ENCODE measurements at regions not wholly inside any gene's neighbourhood (a gene's known extent, or its start where the extent isn't known, plus 50 kb on each side); places are given as distances from the start of the nearest gene placed in this dataset.
"Not testable (repeated sequence)": the region's sequence is repeated elsewhere in the genome, so short reads cannot be mapped to it uniquely, and the experiment has no call there.

DNA sequence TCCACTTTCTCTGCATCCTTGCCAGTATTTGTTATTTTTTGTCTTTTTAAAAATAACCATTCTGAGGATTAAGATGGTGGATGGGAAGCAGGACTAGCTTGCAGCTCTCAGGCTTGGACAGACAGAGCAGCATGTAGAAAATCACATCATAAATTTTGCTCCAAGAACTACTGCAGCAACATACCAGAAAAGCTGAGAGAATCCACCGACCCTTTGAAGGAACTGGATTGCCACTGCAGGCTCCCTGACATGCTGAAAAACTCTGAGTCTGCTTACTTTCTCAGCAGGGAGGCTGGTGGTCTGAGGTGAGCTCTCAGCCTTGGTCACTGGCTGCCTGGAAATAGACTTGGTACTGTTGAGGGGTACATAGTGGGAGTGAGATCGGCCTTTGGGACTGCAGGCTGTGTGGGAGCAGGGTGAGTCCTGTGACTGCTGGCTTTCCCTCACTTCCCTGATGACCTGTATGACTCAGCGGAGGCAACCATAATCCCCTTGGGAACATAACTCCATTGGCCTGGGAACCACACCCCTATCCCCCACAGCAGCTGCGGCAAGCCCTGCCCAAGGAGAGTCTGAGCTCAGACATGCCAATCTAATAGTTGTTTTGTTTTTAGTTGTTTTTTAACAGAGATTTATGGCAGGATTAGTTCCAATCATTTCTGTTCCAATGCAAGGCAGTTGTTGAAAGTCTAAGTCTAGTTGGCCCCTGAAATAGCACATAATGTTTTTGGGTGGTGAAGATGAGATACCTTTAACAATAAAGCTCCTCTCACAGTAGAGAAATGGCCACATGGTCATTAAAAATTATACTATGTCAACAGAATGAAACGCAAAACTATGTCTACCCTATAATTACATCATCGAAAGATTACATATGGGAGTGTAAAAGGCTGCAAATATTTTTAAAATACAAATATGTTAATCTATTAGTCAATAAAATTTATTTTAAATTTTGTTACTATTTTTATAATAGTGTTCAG lies 414.2 kb upstream of the CHAC2 start:
- no peaks in the 10 kb centered on the region for H3K36me3 ChIP-seq (ENCODE audit: control insufficient read depth in 2 of 2, insufficient read depth in 2 of 2, low read length in 1 of 2)
- no peak for DNase-seq (ENCODE audit: low read depth in 6 of 9, low spot score in 9 of 9)
- no peaks in the 10 kb centered on the region for H3K27me3 ChIP-seq (ENCODE audit: control insufficient read depth in 2 of 2, insufficient read depth in 1 of 2, low read length in 1 of 2)
- 96% methylated on average over 6 of the region's 6 CpGs for WGBS
- no peaks in the 10 kb centered on the region for H3K4me1 ChIP-seq (ENCODE audit: control insufficient read depth in 2 of 2, insufficient read depth in 2 of 2, low read length in 2 of 2)
- peaks cover 0 to 13% of the 10 kb centered on the region in 2 donors for H3K9me3 ChIP-seq (ENCODE audit: control insufficient read depth in 2 of 2, insufficient read depth in 1 of 2, low read length in 1 of 2)
- H3K27ac ChIP-seq (ENCODE audit: low read depth in 1 of 2, low read length in 1 of 2) = no peak overlapping the region
- no peak overlapping the region for H3K4me3 ChIP-seq (ENCODE audit: low read length in 2 of 2)

- no peak for DNase-seq (ENCODE audit: low read depth in 6 of 9, low spot score in 9 of 9)
- no peaks in the 10 kb centered on the region for H3K9me3 ChIP-seq (ENCODE audit: control insufficient read depth in 2 of 2, insufficient read depth in 1 of 2, low read length in 1 of 2)
- H3K4me1 ChIP-seq (ENCODE audit: control insufficient read depth in 2 of 2, insufficient read depth in 2 of 2, low read length in 2 of 2) = no peaks in the 10 kb centered on the region
- H3K27me3 ChIP-seq (ENCODE audit: control insufficient read depth in 2 of 2, insufficient read depth in 1 of 2, low read length in 1 of 2) = no peaks in the 10 kb centered on the region
- H3K36me3 ChIP-seq (ENCODE audit: control insufficient read depth in 2 of 2, insufficient read depth in 2 of 2, low read length in 1 of 2) = no peaks in the 10 kb centered on the region
- 85% methylated on average over 3 of the region's 3 CpGs for WGBS
- no peak overlapping the region for H3K27ac ChIP-seq (ENCODE audit: low read depth in 1 of 2, low read length in 1 of 2)
- H3K4me3 ChIP-seq (ENCODE audit: low read length in 2 of 2) = no peak overlapping the region
These were observed 420.3 kb upstream of the CHAC2 start for GRCh38 chr2:53347269-53347668.

DNA sequence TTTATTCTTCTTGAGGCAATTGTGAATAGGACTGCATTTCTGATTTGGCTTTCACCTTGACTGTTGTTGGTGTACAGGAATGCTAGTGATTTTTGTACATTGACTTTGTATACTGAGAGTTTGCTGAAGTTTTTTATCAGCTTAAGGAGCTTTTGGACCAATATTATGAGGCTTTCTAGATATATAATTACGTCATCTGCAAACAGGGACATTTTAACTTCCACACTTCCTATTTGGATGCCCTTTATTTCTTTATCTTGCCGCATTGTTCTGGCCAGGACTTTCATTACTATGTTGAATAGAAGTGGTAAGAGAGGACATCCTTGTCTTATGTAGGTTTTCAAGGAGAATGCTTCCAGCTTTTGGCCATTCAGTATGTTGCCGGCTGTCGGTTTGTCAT lies 425.4 kb upstream of the CHAC2 start:
- 95% methylated on average over 4 of the region's 4 CpGs for WGBS

DNA sequence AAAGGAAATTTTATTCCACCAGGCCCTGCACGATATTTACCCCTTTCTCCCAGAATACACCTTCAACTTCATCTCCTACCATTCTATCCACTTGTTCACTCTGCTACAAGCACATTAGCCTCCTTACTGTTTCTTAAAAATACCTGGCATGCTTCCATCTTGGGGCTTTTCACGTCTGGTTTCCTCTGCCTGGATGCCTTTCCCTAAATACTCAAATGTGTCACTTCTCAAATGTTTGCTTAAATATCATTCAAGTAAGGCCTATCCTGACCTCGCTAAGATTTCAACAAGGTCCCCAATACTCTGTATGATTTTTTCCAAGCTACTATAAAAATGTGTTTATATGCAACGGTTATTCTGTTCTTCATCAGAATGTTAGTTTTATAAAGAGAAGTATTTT lies 433.0 kb upstream of the CHAC2 start:
- H3K36me3 ChIP-seq (ENCODE audit: control insufficient read depth in 2 of 2, insufficient read depth in 2 of 2, low read length in 1 of 2) = no peaks in the 10 kb centered on the region
- DNase-seq (ENCODE audit: low read depth in 6 of 9, low spot score in 9 of 9) = no peak
- 85% methylated on average over 4 of the region's 4 CpGs for WGBS

More for the DNA sequence above, 425.4 kb upstream of the CHAC2 start:
- Histone ChIP-seq H3K27me3 (ENCODE audit: control insufficient read depth in 2 of 2, insufficient read depth in 1 of 2, low read length in 1 of 2) (no peaks in the 10 kb centered on the region), H3K4me1 (ENCODE audit: control insufficient read depth in 2 of 2, insufficient read depth in 2 of 2, low read length in 2 of 2) (no peaks in the 10 kb centered on the region), H3K4me3 (ENCODE audit: low read length in 2 of 2) (no peak overlapping the region), H3K27ac (ENCODE audit: low read depth in 1 of 2, low read length in 1 of 2) (no peak overlapping the region), H3K36me3 (ENCODE audit: control insufficient read depth in 2 of 2, insufficient read depth in 2 of 2, low read length in 1 of 2) (no peaks in the 10 kb centered on the region), H3K9me3 (ENCODE audit: control insufficient read depth in 2 of 2, insufficient read depth in 1 of 2, low read length in 1 of 2) (no peaks in the 10 kb centered on the region)
- no peak for DNase-seq (ENCODE audit: low read depth in 6 of 9, low spot score in 9 of 9)

GRCh38 chr2:53331667-53332066 lies 435.9 kb upstream of the CHAC2 start:
- Histone ChIP-seq H3K4me3 (ENCODE audit: low read length in 2 of 2) (no peak overlapping the region), H3K9me3 (ENCODE audit: control insufficient read depth in 2 of 2, insufficient read depth in 1 of 2, low read length in 1 of 2) (no peaks in the 10 kb centered on the region), H3K27ac (ENCODE audit: low read depth in 1 of 2, low read length in 1 of 2) (no peak overlapping the region), H3K36me3 (ENCODE audit: control insufficient read depth in 2 of 2, insufficient read depth in 2 of 2, low read length in 1 of 2) (no peaks in the 10 kb centered on the region), H3K27me3 (ENCODE audit: control insufficient read depth in 2 of 2, insufficient read depth in 1 of 2, low read length in 1 of 2) (no peaks in the 10 kb centered on the region), H3K4me1 (ENCODE audit: control insufficient read depth in 2 of 2, insufficient read depth in 2 of 2, low read length in 2 of 2) (no peaks in the 10 kb centered on the region)
- no peak for DNase-seq (ENCODE audit: low read depth in 6 of 9, low spot score in 9 of 9)
- WGBS = 96% methylated on average over 2 of the region's 2 CpGs

More for the DNA sequence above, 433.0 kb upstream of the CHAC2 start:
- Histone ChIP-seq H3K4me1 (ENCODE audit: control insufficient read depth in 2 of 2, insufficient read depth in 2 of 2, low read length in 2 of 2) (no peaks in the 10 kb centered on the region), H3K4me3 (ENCODE audit: low read length in 2 of 2) (no peak overlapping the region), H3K27ac (ENCODE audit: low read depth in 1 of 2, low read length in 1 of 2) (no peak overlapping the region), H3K27me3 (ENCODE audit: control insufficient read depth in 2 of 2, insufficient read depth in 1 of 2, low read length in 1 of 2) (no peaks in the 10 kb centered on the region), H3K9me3 (ENCODE audit: control insufficient read depth in 2 of 2, insufficient read depth in 1 of 2, low read length in 1 of 2) (no peaks in the 10 kb centered on the region)

DNA sequence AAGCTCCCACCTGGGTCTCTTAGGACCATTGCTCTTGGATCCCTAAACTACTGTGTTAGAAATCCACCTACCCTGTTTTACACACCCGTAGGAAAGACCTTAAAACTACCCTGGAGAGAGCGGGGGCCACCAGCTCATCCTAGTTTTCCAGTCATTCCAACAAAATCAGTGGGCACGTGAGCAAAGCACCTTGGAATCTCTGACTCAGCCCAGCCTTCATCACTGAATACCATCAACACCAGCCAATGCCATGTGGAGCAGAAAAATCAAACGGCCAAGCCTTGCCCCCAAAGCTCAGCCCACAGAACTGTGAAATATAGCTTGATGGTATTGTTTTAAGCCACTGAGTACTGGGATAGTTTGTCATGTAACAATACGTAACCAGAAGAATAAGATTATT lies 449.7 kb upstream of the CHAC2 start:
- Histone ChIP-seq H3K27me3 (ENCODE audit: control insufficient read depth in 2 of 2, insufficient read depth in 1 of 2, low read length in 1 of 2) (no peaks in the 10 kb centered on the region), H3K4me1 (ENCODE audit: control insufficient read depth in 2 of 2, insufficient read depth in 2 of 2, low read length in 2 of 2) (no peaks in the 10 kb centered on the region), H3K4me3 (ENCODE audit: low read length in 2 of 2) (no peak overlapping the region), H3K36me3 (ENCODE audit: control insufficient read depth in 2 of 2, insufficient read depth in 2 of 2, low read length in 1 of 2) (no peaks in the 10 kb centered on the region), H3K27ac (ENCODE audit: low read depth in 1 of 2, low read length in 1 of 2) (no peak overlapping the region), H3K9me3 (ENCODE audit: control insufficient read depth in 2 of 2, insufficient read depth in 1 of 2, low read length in 1 of 2) (no peaks in the 10 kb centered on the region)
- WGBS = 90% methylated on average over 5 of the region's 5 CpGs
- DNase-seq (ENCODE audit: low read depth in 6 of 9, low spot score in 9 of 9) = no peak

DNA sequence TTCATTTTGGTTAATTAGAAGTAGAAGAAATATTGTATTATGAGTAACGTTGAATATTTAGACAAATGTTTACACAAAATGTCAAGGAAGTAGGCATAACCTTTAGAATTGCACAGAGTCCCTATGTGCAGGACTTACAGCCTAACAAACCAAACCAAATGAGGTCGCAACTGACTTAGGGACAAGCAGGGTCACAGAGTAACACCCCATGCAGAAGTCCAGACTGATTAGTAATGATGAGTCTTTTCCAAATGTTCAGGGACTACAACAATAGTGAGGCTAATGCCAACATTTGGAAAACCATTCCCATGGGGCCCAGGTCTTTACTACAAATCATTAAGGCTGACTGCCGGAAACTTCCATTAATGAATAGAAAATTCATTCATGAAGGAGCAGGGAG lies 452.5 kb upstream of the CHAC2 start:
- H3K9me3 ChIP-seq (ENCODE audit: control insufficient read depth in 2 of 2, insufficient read depth in 1 of 2, low read length in 1 of 2) = no peaks in the 10 kb centered on the region
- H3K4me3 ChIP-seq (ENCODE audit: low read length in 2 of 2) = no peak overlapping the region
- no peaks in the 10 kb centered on the region for H3K27me3 ChIP-seq (ENCODE audit: control insufficient read depth in 2 of 2, insufficient read depth in 1 of 2, low read length in 1 of 2)
- no peak for DNase-seq (ENCODE audit: low read depth in 6 of 9, low spot score in 9 of 9)
- no peaks in the 10 kb centered on the region for H3K36me3 ChIP-seq (ENCODE audit: control insufficient read depth in 2 of 2, insufficient read depth in 2 of 2, low read length in 1 of 2)
- H3K4me1 ChIP-seq (ENCODE audit: control insufficient read depth in 2 of 2, insufficient read depth in 2 of 2, low read length in 2 of 2) = no peaks in the 10 kb centered on the region
- no peak overlapping the region for H3K27ac ChIP-seq (ENCODE audit: low read depth in 1 of 2, low read length in 1 of 2)
- 93% methylated on average over 3 of the region's 3 CpGs for WGBS

- Histone ChIP-seq H3K4me3 (ENCODE audit: low read length in 2 of 2) (no peak overlapping the region), H3K9me3 (ENCODE audit: control insufficient read depth in 2 of 2, insufficient read depth in 1 of 2, low read length in 1 of 2) (no peaks in the 10 kb centered on the region), H3K27ac (ENCODE audit: low read depth in 1 of 2, low read length in 1 of 2) (no peak overlapping the region), H3K36me3 (ENCODE audit: control insufficient read depth in 2 of 2, insufficient read depth in 2 of 2, low read length in 1 of 2) (no peaks in the 10 kb centered on the region), H3K27me3 (ENCODE audit: control insufficient read depth in 2 of 2, insufficient read depth in 1 of 2, low read length in 1 of 2) (no peaks in the 10 kb centered on the region), H3K4me1 (ENCODE audit: control insufficient read depth in 2 of 2, insufficient read depth in 2 of 2, low read length in 2 of 2) (no peaks in the 10 kb centered on the region)
- no peak for DNase-seq (ENCODE audit: low read depth in 6 of 9, low spot score in 9 of 9)
- 81% methylated on average over 2 of the region's 2 CpGs for WGBS
These were observed 452.9 kb upstream of the CHAC2 start for GRCh38 chr2:53314718-53315117.

- not testable (repeated sequence) for H3K9me3 ChIP-seq (ENCODE audit: control insufficient read depth in 2 of 2, insufficient read depth in 1 of 2, low read length in 1 of 2); H3K27ac ChIP-seq (ENCODE audit: low read depth in 1 of 2, low read length in 1 of 2); H3K4me3 ChIP-seq (ENCODE audit: low read length in 2 of 2); H3K36me3 ChIP-seq (ENCODE audit: control insufficient read depth in 2 of 2, insufficient read depth in 2 of 2, low read length in 1 of 2); H3K27me3 ChIP-seq (ENCODE audit: control insufficient read depth in 2 of 2, insufficient read depth in 1 of 2, low read length in 1 of 2); DNase-seq (ENCODE audit: low read depth in 6 of 9, low spot score in 9 of 9); H3K4me1 ChIP-seq (ENCODE audit: control insufficient read depth in 2 of 2, insufficient read depth in 2 of 2, low read length in 2 of 2)
- WGBS = 93% methylated on average over 4 of the region's 4 CpGs
These were observed 454.0 kb upstream of the CHAC2 start for GRCh38 chr2:53313644-53314043.
